Adrenal gland (tissue), 9 donors: ENCODE measurements at regions not wholly inside any gene's neighbourhood (a gene's known extent, or its start where the extent isn't known, plus 50 kb on each side); places are given as distances from the start of the nearest gene placed in this dataset.
"Not testable (repeated sequence)": the region's sequence is repeated elsewhere in the genome, so short reads cannot be mapped to it uniquely, and the experiment has no call there.

Experiments used
- DNase-seq, 7 donors: peaks; one replicate each; pipeline ENCODE4 v3.0.0-alpha.2; 2019 to 2020
- H3K27ac ChIP-seq, 5 donors: fragments of 200-600 bp; sonication (generic) in 4 of 5; 1 replicate in 3 of 5; 2 replicates in 2 of 5; pipeline versions ENCODE4 v1.5.1 to v1.8.0; 2016 to 2020; ENCODE audit warnings: mild to moderate bottlenecking in 1 of 5
- H3K27me3 ChIP-seq: fragments of 200-600 bp; 2 replicates; pipeline ENCODE4 v1.8.0; 2021
- H3K36me3 ChIP-seq, 2 donors: fragments of 200-600 bp; replicated peaks in 1 of 2; 1 replicate in 1 of 2; 2 replicates in 1 of 2; pipeline versions ENCODE4 v1.5.1 to v1.8.0; 2018 to 2022
- H3K4me1 ChIP-seq, 2 donors: fragments of 200-600 bp; replicated peaks in 1 of 2; 1 replicate in 1 of 2; 2 replicates in 1 of 2; pipeline versions ENCODE4 v1.5.1 to v1.8.0; 2018 to 2021
- H3K4me3 ChIP-seq, 4 donors: fragments of 200-600 bp; sonication (generic) in 3 of 4; one replicate each; pipeline ENCODE4 v1.5.1; 2016 to 2018
- H3K9me3 ChIP-seq, 3 donors: fragments of 200-600 bp; sonication (generic) in 1 of 3; replicated peaks in 1 of 3; 1 replicate in 2 of 3; 2 replicates in 1 of 3; pipeline versions ENCODE4 v1.5.1 to v1.8.0; 2016 to 2021
- POLR2A ChIP-seq, 2 donors: fragments of 450-650 bp; IDR thresholded peaks; one replicate each; pipeline ENCODE4 v1.6.1; 2017; ENCODE audit warnings: antibody characterized with exemption in 2 of 2, mild to moderate bottlenecking in 2 of 2, moderate library complexity in 1 of 2
- WGBS, 4 donors: extraction: QIAGEN DNeasy Blood & Tissue Kit in 2 of 4; methylation state at CpG; one replicate each; pipeline versions ENCODE4 v1.1.5 to v1.1.7; 2013 to 2017; 5-methylcytosine and 5-hydroxymethylcytosine counted together
- intact Hi-C, 2 donors: fragments of 100-400 bp; cut with DNase I; formaldehyde crosslinking; loops; one replicate each; pipeline versions ENCODE4 v1.14.1 to v1.15.0; 2022 to 2023
- TF ChIP-seq, protein P1 (sequence below), 6 experiments: fragments of 450-650 bp in 4 of 6; fragments of 200-600 bp in 2 of 6; sonication (generic) in 1 of 6; IDR thresholded peaks; 1 replicate in 5 of 6; 2 replicates in 1 of 6; pipeline versions ENCODE4 v1.5.1 to v1.8.0; 2016 to 2021; ENCODE audit warnings: antibody characterized with exemption in 6 of 6, mild to moderate bottlenecking in 2 of 6, moderate library complexity in 1 of 6
- donor health status: healthy with polysubstance abuse.
- donor health status: Bipolar disorder and iron deficiency.
- donor health status: DM: yes; HTN: yes; CAD: no.
- donor health status: DM: no; HTN: no; CAD: no.
- donor health status: DM: no; HTN: no; CAD: no.

DNA sequence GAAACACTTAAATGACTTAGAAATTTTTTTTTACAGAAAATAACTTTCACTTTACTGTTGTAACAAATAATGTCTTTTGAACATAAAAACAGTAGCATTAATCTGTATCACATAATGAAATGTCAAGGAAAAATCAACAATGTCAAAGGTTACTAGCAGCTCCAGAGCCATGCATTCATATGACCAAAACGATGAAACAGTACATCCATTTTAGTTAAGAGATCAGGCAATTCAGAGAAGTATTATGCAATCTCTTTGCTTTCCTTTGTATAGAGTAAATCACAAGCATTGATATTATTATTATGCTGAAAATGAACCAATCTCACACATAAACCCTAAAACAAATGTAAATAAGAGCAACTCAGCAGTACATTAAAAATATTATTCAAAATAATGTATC, 748.9 kb downstream of the PLA2G4A start:
- H3K27ac ChIP-seq, result no peak overlapping the region
- TF ChIP-seq, protein P1, sequence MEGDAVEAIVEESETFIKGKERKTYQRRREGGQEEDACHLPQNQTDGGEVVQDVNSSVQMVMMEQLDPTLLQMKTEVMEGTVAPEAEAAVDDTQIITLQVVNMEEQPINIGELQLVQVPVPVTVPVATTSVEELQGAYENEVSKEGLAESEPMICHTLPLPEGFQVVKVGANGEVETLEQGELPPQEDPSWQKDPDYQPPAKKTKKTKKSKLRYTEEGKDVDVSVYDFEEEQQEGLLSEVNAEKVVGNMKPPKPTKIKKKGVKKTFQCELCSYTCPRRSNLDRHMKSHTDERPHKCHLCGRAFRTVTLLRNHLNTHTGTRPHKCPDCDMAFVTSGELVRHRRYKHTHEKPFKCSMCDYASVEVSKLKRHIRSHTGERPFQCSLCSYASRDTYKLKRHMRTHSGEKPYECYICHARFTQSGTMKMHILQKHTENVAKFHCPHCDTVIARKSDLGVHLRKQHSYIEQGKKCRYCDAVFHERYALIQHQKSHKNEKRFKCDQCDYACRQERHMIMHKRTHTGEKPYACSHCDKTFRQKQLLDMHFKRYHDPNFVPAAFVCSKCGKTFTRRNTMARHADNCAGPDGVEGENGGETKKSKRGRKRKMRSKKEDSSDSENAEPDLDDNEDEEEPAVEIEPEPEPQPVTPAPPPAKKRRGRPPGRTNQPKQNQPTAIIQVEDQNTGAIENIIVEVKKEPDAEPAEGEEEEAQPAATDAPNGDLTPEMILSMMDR (IDR thresholded peaks at IDR 0.05), result no peak
- TF ChIP-seq POLR2A (IDR thresholded peaks at IDR 0.05), result no peak
- DNase-seq, result no peak
- H3K36me3 ChIP-seq, result no peaks in the 10 kb centered on the region
- H3K4me1 ChIP-seq, result no peaks in the 10 kb centered on the region
- H3K27me3 ChIP-seq, result no peaks in the 10 kb centered on the region
- 29 to 41% (median 33%) methylated on average over 1 of the region's 1 CpG for WGBS, 4 donors
- no peak overlapping the region for H3K4me3 ChIP-seq
- H3K9me3 ChIP-seq, result no peaks in the 10 kb centered on the region
- intact Hi-C loops, result no loop called here

DNA sequence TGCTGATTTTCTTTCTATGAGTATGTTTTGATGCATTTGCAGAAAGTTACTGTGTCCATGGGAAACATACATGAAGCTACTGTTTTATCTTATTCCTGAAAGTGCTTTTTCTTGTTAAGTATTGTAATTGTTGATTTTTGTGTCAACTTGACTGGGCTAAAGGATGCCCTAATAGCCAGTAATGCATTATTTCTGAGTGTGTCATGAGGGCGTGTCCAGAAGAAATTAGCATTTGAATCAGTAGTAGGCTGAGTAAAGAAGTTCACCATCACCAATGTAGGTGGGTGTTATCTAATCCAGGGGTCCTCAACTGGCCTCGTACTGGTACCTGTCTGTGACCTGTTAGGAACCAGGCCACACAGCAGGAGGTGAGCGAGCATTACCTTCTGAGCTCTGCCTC, 760.2 kb downstream of the PLA2G4A start:
- WGBS, 4 donors, result 70 to 87% (median 80%) methylated on average over 2 to 3 of the region's 3 CpGs
- no peak for DNase-seq
- intact Hi-C loops, result no loop called here
- Histone ChIP-seq H3K9me3 (no peaks in the 10 kb centered on the region), H3K27ac (no peak overlapping the region), H3K36me3 (no peaks in the 10 kb centered on the region), H3K27me3 (no peaks in the 10 kb centered on the region), H3K4me1 (no peaks in the 10 kb centered on the region), H3K4me3 (no peak overlapping the region)
- TF ChIP-seq POLR2A (IDR thresholded peaks at IDR 0.05), result no peak
- TF ChIP-seq, protein P1 (IDR thresholded peaks at IDR 0.05), result no peak

DNA sequence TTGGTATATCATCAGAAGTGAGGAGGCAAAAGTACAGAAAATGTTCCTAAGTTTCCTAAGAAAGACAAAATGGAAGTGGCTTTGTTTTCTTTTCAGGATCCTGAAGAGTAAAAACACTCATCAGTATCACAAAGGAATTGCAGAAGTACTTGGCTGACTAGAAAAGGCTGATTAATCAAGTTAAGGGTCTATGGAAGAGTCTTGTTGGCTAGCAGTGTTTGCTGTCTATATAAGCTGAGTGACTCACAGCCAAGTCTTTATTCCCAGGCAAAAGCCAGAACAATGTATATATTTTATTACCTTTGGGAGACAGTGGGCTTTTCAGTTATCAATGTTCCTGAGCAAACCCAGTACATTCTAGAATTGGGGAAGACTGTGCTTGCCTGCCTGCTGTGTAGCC, 777.0 kb downstream of the PLA2G4A start:
- no peak for DNase-seq
- Histone ChIP-seq H3K9me3 (no peaks in the 10 kb centered on the region), H3K27ac (no peak overlapping the region), H3K4me1 (no peaks in the 10 kb centered on the region), H3K4me3 (no peak overlapping the region), H3K36me3 (no peaks in the 10 kb centered on the region), H3K27me3 (no peaks in the 10 kb centered on the region)
- intact Hi-C loops, result no loop called here
- TF ChIP-seq, protein P1 (IDR thresholded peaks at IDR 0.05), result no peak
- TF ChIP-seq POLR2A (IDR thresholded peaks at IDR 0.05), result no peak

DNA sequence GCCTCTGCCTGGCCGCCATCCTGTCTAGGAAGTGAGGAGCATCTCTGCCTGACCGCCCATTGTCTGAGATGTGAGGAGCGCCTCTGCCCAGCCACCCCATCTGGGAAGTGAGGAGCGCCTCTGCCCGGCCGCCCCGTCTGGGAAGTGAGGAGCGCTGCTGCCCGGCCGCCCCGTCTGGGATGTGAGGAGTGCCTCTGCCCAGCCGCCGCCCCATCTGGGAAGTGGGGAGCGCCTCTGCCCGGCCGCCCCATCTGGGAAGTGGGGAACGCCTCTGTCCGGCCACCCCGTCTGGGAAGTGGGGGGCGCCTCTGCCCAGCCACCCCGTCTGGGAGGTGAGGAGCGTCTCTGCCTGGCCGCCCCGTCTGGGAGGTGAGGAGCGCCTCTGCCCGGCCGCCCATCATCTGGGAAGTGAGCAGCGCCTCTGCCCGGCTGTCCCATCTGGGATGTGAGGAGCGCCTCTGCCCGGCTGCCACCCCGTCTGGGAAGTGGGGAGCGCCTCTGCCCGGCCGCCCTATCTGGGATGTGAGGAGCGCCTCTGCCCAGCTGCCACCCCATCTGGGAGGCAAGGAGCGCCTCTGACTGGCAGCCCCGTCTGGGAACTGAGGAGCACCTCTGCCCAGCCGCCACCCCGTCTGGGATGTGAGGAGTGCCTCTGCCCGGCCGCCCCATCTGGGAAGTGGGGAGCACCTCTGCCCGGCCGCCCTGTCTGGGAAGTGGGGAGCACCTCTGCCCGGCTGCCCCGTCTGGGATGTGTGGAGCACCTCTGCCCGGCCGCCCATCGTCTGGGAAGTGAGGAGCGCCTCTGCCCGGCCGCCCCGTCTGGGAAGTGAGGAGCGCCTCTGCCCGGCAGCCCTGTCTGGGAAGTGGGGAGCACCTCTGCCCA, 787.3 kb downstream of the PLA2G4A start:
- DNase-seq, H3K36me3 ChIP-seq, H3K27ac ChIP-seq, H3K4me1 ChIP-seq, H3K9me3 ChIP-seq, intact Hi-C loops, H3K4me3 ChIP-seq, H3K27me3 ChIP-seq: not testable (repeated sequence)
- 91 to 100% (median 93%) methylated on average over 4 to 55 of the region's 55 CpGs for WGBS, 4 donors

DNA sequence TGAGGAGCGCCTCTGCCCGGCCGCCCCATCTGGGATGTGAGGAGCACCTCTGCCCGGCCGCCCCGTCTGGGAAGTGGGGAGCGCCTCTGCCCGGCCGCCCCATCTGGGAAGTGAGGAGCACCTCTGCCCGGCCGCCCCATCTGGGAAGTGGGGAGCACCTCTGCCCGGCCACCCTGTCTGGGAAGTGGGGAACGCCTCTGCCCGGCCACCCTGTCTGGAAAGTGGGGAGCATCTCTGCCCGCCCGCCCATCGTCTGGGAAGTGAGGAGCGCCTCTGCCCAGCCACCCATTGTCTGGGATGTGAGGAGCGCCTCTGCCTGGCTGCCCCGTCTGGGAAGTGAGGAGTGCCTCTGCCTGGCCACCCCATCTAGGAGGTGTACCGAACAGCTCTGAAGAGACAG, 788.1 kb downstream of the PLA2G4A start:
- H3K4me1 ChIP-seq, H3K36me3 ChIP-seq, H3K27me3 ChIP-seq, DNase-seq, H3K9me3 ChIP-seq, H3K27ac ChIP-seq, H3K4me3 ChIP-seq, intact Hi-C loops: not testable (repeated sequence)
- 57 to 88% (median 83%) methylated on average over 3 to 21 of the region's 21 CpGs for WGBS, 4 donors
